Stomach (tissue), 8 donors: ENCODE measurements at regions not wholly inside any gene's neighbourhood (a gene's known extent, or its start where the extent isn't known, plus 50 kb on each side); places are given as distances from the start of the nearest gene placed in this dataset.

Experiments used
- DNase-seq, 2 donors: peaks; one replicate each; pipeline versions ENCODE4 v3.0.0 to v3.0.0-alpha.2; 2013 to 2019
- H3K27ac ChIP-seq, 5 donors: fragments of 200-600 bp in 4 of 5; sonication (generic) in 4 of 5; one replicate each; pipeline ENCODE4 v1.5.1; 2013 to 2019; ENCODE audit warnings: mild to moderate bottlenecking in 1 of 5, moderate library complexity in 1 of 5
- H3K27me3 ChIP-seq, 3 donors: fragments of 200-600 bp; sonication (generic); one replicate each; pipeline ENCODE4 v1.5.1; 2017 to 2019; ENCODE audit warnings: mixed run types in 1 of 3
- H3K36me3 ChIP-seq, 4 donors: fragments of 200-600 bp; sonication (generic); 1 replicate in 3 of 4; 2 replicates in 1 of 4; pipeline ENCODE4 v1.5.1; 2016 to 2019
- H3K4me1 ChIP-seq, 4 donors: fragments of 200-600 bp; sonication (generic); one replicate each; pipeline ENCODE4 v1.5.1; 2016 to 2019
- H3K4me3 ChIP-seq, 4 donors: fragments of 200-600 bp; sonication (generic) in 3 of 4; one replicate each; pipeline ENCODE4 v1.5.1; 2016 to 2019; ENCODE audit warnings: mild to moderate bottlenecking in 1 of 4
- H3K9me3 ChIP-seq, 4 donors: fragments of 200-600 bp; sonication (generic); one replicate each; pipeline ENCODE4 v1.5.1; 2016 to 2019
- CTCF ChIP-seq, 7 experiments: fragments of 450-650 bp in 4 of 7; fragments of 200-600 bp in 3 of 7; sonication (generic) in 3 of 7; IDR thresholded peaks; one replicate each; pipeline ENCODE4 v1.5.1; 2016 to 2019; ENCODE audit warnings: antibody characterized with exemption in 7 of 7, control low read depth in 2 of 7, mild to moderate bottlenecking in 1 of 7
- EP300 ChIP-seq: sonication (generic); formaldehyde crosslinking; IDR thresholded peaks from one replicate; pipeline ENCODE4 v1.6.1; 2017; ENCODE audit warnings: antibody characterized with exemption
- POLR2A ChIP-seq, 4 donors: fragments of 450-650 bp; IDR thresholded peaks; one replicate each; pipeline ENCODE4 v1.6.1; 2016; ENCODE audit warnings: antibody characterized with exemption in 4 of 4, control low read depth in 2 of 4, mild to moderate bottlenecking in 1 of 4, moderate library complexity in 1 of 4
- POLR2AphosphoS5 ChIP-seq, 3 donors: sonication (generic); formaldehyde crosslinking; IDR thresholded peaks; one replicate each; pipeline ENCODE4 v1.6.1; 2016; ENCODE audit warnings: antibody characterized with exemption in 3 of 3
- WGBS, 5 donors: extraction: QIAGEN DNeasy Blood & Tissue Kit in 3 of 5; methylation state at CpG; one replicate each; pipeline versions ENCODE4 v1.1.5 to v1.1.7; 2013 to 2018; 5-methylcytosine and 5-hydroxymethylcytosine counted together
- intact Hi-C: fragments of 100-400 bp; cut with DNase I; formaldehyde crosslinking; loops from one replicate; pipeline ENCODE4 v1.15.1; 2023; ENCODE audit warnings: low total_unique reads
- donor health status: healthy with polysubstance abuse.
- donor health status: Bipolar disorder and iron deficiency.
- donor health status: healthy.

- Histone ChIP-seq H3K27ac (no peak overlapping the region), H3K9me3 (peaks cover 0 to 6% (median 0%) of the 10 kb centered on the region in 4 donors), H3K4me1 (no peaks in the 10 kb centered on the region), H3K27me3 (no peaks in the 10 kb centered on the region), H3K36me3 (no peaks in the 10 kb centered on the region), H3K4me3 (no peak overlapping the region)
- TF ChIP-seq EP300 (no peak), POLR2AphosphoS5 (IDR thresholded peaks at IDR 0.05) (peak in 1 of 3 donors; percentile 29)
- DNase-seq, result no peak
- intact Hi-C loops, result no loop called here
- 72 to 84% (median 82%) methylated on average over 2 of the region's 2 CpGs for WGBS, 5 donors
Measured at GRCh38 chr10:89147256-89147655, 59.9 kb downstream of the CH25H start.

- intact Hi-C loops, result no loop called here
- 62 to 78% (median 71%) methylated on average over 4 of the region's 4 CpGs for WGBS, 5 donors
- H3K27me3 ChIP-seq, result no peaks in the 10 kb centered on the region
Measured at GRCh38 chr10:89144836-89145235, 62.3 kb downstream of the CH25H start.

GRCh38 chr10:89142590-89142989 lies 64.5 kb downstream of the CH25H start:
- intact Hi-C loops, result no loop called here
- TF ChIP-seq POLR2AphosphoS5 (IDR thresholded peaks at IDR 0.05), result no peak
- no peak for TF ChIP-seq POLR2A (IDR thresholded peaks at IDR 0.05)
- TF ChIP-seq CTCF (IDR thresholded peaks at IDR 0.05), result no peak
- no peak for TF ChIP-seq EP300
- Histone ChIP-seq H3K27me3 (no peaks in the 10 kb centered on the region), H3K9me3 (no peaks in the 10 kb centered on the region), H3K27ac (no peak overlapping the region), H3K4me1 (no peaks in the 10 kb centered on the region), H3K4me3 (no peak overlapping the region), H3K36me3 (no peaks in the 10 kb centered on the region)
- DNase-seq, result no peak
- 72 to 87% (median 74%) methylated on average over 2 of the region's 2 CpGs for WGBS, 5 donors

More at GRCh38 chr10:89144836-89145235, 62.3 kb downstream of the CH25H start:
- Histone ChIP-seq H3K9me3 (peaks cover 0 to 6% (median 0%) of the 10 kb centered on the region in 4 donors), H3K27ac (no peak overlapping the region), H3K36me3 (no peaks in the 10 kb centered on the region), H3K4me3 (no peak overlapping the region), H3K4me1 (no peaks in the 10 kb centered on the region)
- no peak for DNase-seq
- no peak for TF ChIP-seq POLR2A (IDR thresholded peaks at IDR 0.05)
- TF ChIP-seq EP300, result no peak
- no peak for TF ChIP-seq CTCF (IDR thresholded peaks at IDR 0.05)
- TF ChIP-seq POLR2AphosphoS5 (IDR thresholded peaks at IDR 0.05), result no peak

- no peaks in the 10 kb centered on the region for H3K9me3 ChIP-seq
- no peak overlapping the region for H3K27ac ChIP-seq
- H3K27me3 ChIP-seq, result no peaks in the 10 kb centered on the region
- DNase-seq, result no peak
- no peaks in the 10 kb centered on the region for H3K4me1 ChIP-seq
- 54 to 75% (median 67%) methylated on average over 1 of the region's 1 CpG for WGBS, 5 donors
- no peaks in the 10 kb centered on the region for H3K36me3 ChIP-seq
- intact Hi-C loops, result no loop called here
- no peak for TF ChIP-seq CTCF (IDR thresholded peaks at IDR 0.05)
- no peak for TF ChIP-seq POLR2A (IDR thresholded peaks at IDR 0.05)
- no peak for TF ChIP-seq POLR2AphosphoS5 (IDR thresholded peaks at IDR 0.05)
- no peak for TF ChIP-seq EP300
- H3K4me3 ChIP-seq, result no peak overlapping the region
Measured at GRCh38 chr10:89138755-89139490, 68.2 kb downstream of the CH25H start.

GRCh38 chr10:89134963-89135362 lies 72.2 kb downstream of the CH25H start:
- TF ChIP-seq CTCF (IDR thresholded peaks at IDR 0.05), result no peak
- TF ChIP-seq EP300, result no peak
- TF ChIP-seq POLR2AphosphoS5 (IDR thresholded peaks at IDR 0.05), result no peak
- no peak for TF ChIP-seq POLR2A (IDR thresholded peaks at IDR 0.05)
- Histone ChIP-seq H3K9me3 (no peaks in the 10 kb centered on the region), H3K4me1 (no peaks in the 10 kb centered on the region), H3K27ac (no peak overlapping the region), H3K4me3 (no peak overlapping the region), H3K36me3 (no peaks in the 10 kb centered on the region), H3K27me3 (no peaks in the 10 kb centered on the region)
- no peak for DNase-seq
- intact Hi-C loops, result no loop called here
